Loucy (cell line): ENCODE measurements at regions not wholly inside any gene's neighbourhood (a gene's known extent, or its start where the extent isn't known, plus 50 kb on each side); places are given as distances from the start of the nearest gene placed in this dataset.

Experiments
- CTCF ChIP-seq: fragments of 200-600 bp; sonication (generic); conservative IDR thresholded peaks from 2 replicates; pipeline ENCODE4 v1.5.1; 2014; ENCODE audit warnings: mild to moderate bottlenecking, antibody characterized with exemption, low read length
- EZH2phosphoT487 ChIP-seq: fragments of 200-600 bp; IDR thresholded peaks from 2 replicates; pipeline ENCODE4 v1.6.1; 2018; ENCODE audit warnings: antibody characterized with exemption, mild to moderate bottlenecking, moderate library complexity, borderline replicate concordance

GRCh38 chr5:57716661-57717060 lies 234.1 kb upstream of the ACTBL2 start:
- TF ChIP-seq CTCF (no peak), EZH2phosphoT487 (no peak)
